Lung (tissue), 11 donors: ENCODE measurements at regions not wholly inside any gene's neighbourhood (a gene's known extent, or its start where the extent isn't known, plus 50 kb on each side); places are given as distances from the start of the nearest gene placed in this dataset.

ENCODE experiments used
- ATAC-seq: fragments of 200-7000 bp; cut with Tn5 transposase; one replicate; pipeline ENCODE4 v1.9.1; 2020; ENCODE audit warnings: moderate number of reproducible peaks; ENCODE audit not compliant: insufficient read depth, low FRiP score
- DNase-seq, 3 donors: peaks; one replicate each; pipeline ENCODE4 v3.0.0-alpha.2; 2013 to 2017
- H3K27ac ChIP-seq, 2 donors: one replicate each; pipeline ENCODE4 v1.5.1; 2013; ENCODE audit warnings: mild to moderate bottlenecking in 2 of 2, moderate library complexity in 2 of 2, control low read depth in 1 of 2, inconsistent platforms in 1 of 2, low read depth in 1 of 2, low read length in 1 of 2
- H3K27me3 ChIP-seq, 3 donors: one replicate each; pipeline ENCODE4 v1.5.1; 2013; ENCODE audit warnings: low read length in 2 of 3; ENCODE audit not compliant: control insufficient read depth in 3 of 3, insufficient read depth in 3 of 3
- H3K36me3 ChIP-seq, 4 donors: one replicate each; pipeline ENCODE4 v1.5.1; 2013; ENCODE audit warnings: low read length in 4 of 4, mild to moderate bottlenecking in 1 of 4, moderate library complexity in 1 of 4; ENCODE audit not compliant: control insufficient read depth in 4 of 4, insufficient read depth in 4 of 4
- H3K4me1 ChIP-seq, 5 donors: one replicate each; pipeline ENCODE4 v1.5.1; 2013; ENCODE audit warnings: low read length in 5 of 5, mild to moderate bottlenecking in 2 of 5, moderate library complexity in 1 of 5; ENCODE audit not compliant: control insufficient read depth in 5 of 5, insufficient read depth in 5 of 5
- H3K4me3 ChIP-seq: one replicate; pipeline ENCODE4 v1.5.1; 2013; ENCODE audit warnings: mild to moderate bottlenecking, control low read depth, moderate library complexity
- H3K9ac ChIP-seq, 2 donors: one replicate each; pipeline ENCODE4 v1.5.1; 2013; ENCODE audit warnings: low read length in 2 of 2, control low read depth in 1 of 2; ENCODE audit not compliant: insufficient read depth in 1 of 2
- H3K9me3 ChIP-seq, 4 donors: one replicate each; pipeline ENCODE4 v1.5.1; 2013; ENCODE audit warnings: low read length in 3 of 4, mild to moderate bottlenecking in 1 of 4, moderate library complexity in 1 of 4; ENCODE audit not compliant: control insufficient read depth in 4 of 4, insufficient read depth in 3 of 4
- CTCF ChIP-seq: IDR thresholded peaks from 2 replicates; pipeline ENCODE4 v1.5.1; 2012; ENCODE audit warnings: mild to moderate bottlenecking; ENCODE audit errors: control extremely low read depth, extremely low read depth
- WGBS, 2 donors: extraction: QIAGEN DNeasy Blood & Tissue Kit; methylation state at CpG; one replicate each; pipeline ENCODE4 v1.1.7; 2013; 5-methylcytosine and 5-hydroxymethylcytosine counted together
- donor health status: control.
- donor health status: control.
- donor health status: Bipolar disorder and iron deficiency.
- donor health status: healthy.
- donor health status: DM: yes; HTN: yes; CAD: no.

- DNase-seq (no peak), ATAC-seq (no peak)
- H3K4me1 ChIP-seq, result no peaks in the 10 kb centered on the region
- H3K9ac ChIP-seq, result no peak overlapping the region
- no peak overlapping the region for H3K4me3 ChIP-seq
- WGBS, 2 donors, result 81% methylated on average over 2 of the region's 2 CpGs
- peaks cover 0 to 6% (median 0%) of the 10 kb centered on the region in 4 donors for H3K9me3 ChIP-seq
- H3K27me3 ChIP-seq, result no peaks in the 10 kb centered on the region
- no peak overlapping the region for H3K27ac ChIP-seq
- H3K36me3 ChIP-seq, result no peaks in the 10 kb centered on the region
- no peak for TF ChIP-seq CTCF
Observed at GRCh38 chr7:81218480-81219106, 299.7 kb upstream of the SEMA3C start.

- Histone ChIP-seq H3K27ac (no peak overlapping the region), H3K9me3 (peaks cover 0 to 2% (median 0%) of the 10 kb centered on the region in 4 donors), H3K9ac (no peak overlapping the region), H3K36me3 (no peaks in the 10 kb centered on the region), H3K27me3 (no peaks in the 10 kb centered on the region), H3K4me3 (no peak overlapping the region), H3K4me1 (peaks cover 0 to 2% (median 0%) of the 10 kb centered on the region in 5 donors)
- ATAC-seq (no peak), DNase-seq (no peak)
- TF ChIP-seq CTCF, result no peak
Observed at GRCh38 chr7:81213394-81213793, 294.5 kb upstream of the SEMA3C start.

GRCh38 chr7:81211934-81212320 lies 293.1 kb upstream of the SEMA3C start:
- no peak for TF ChIP-seq CTCF
- ATAC-seq, result no peak
- DNase-seq, result no peak
- 69% methylated on average over 4 of the region's 4 CpGs for WGBS, 2 donors
- H3K4me3 ChIP-seq, result no peak overlapping the region
- H3K9ac ChIP-seq, result no peak overlapping the region
- H3K36me3 ChIP-seq, result no peaks in the 10 kb centered on the region
- no peak overlapping the region for H3K27ac ChIP-seq
- no peaks in the 10 kb centered on the region for H3K27me3 ChIP-seq
- H3K9me3 ChIP-seq, result peaks cover 0 to 2% (median 0%) of the 10 kb centered on the region in 4 donors
- H3K4me1 ChIP-seq, result peaks cover 0 to 2% (median 0%) of the 10 kb centered on the region in 5 donors
